ENCODE measurements at regions not wholly inside any gene's neighbourhood (a gene's known extent, or its start where the extent isn't known, plus 50 kb on each side); places are given as distances from the start of the nearest gene placed in this dataset.

DNA sequence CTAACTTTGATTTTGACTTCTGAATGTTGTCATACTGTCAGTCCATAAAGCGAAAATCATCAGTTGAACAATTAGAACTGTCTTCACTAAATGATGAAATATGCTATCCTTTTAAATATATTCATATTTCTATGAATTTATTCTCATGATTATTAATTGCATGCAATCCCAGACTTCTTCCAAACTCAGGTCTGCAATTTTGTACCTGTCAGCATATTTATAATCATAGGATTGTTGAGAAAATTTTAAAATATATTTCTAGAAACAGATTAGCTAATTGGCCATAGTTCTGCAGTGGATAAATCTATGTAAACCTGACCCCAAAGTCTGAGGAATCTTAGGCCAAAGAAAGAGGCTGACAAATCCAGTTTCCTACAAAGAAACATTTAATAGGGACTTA, 347.5 kb downstream of the SLCO4C1 start:
- H3K27me3 ChIP-seq (replicated peaks; ENCODE audit: insufficient read depth) = no peaks in the 10 kb centered on the region
- no peaks in the 10 kb centered on the region for H3K4me1 ChIP-seq (ENCODE audit: control insufficient read depth in 1 of 2, low read depth in 2 of 2)
- ATAC-seq (ENCODE audit: insufficient number of reproducible peaks, low FRiP score, low read depth) (no peak), DNase-seq (ENCODE audit: low spot score) (no peak)
- TF ChIP-seq CTCF (IDR thresholded peaks at IDR 0.05) = no peak
- H3K9me3 ChIP-seq = no peaks in the 10 kb centered on the region
- no peak overlapping the region for H3K4me3 ChIP-seq
- H3K36me3 ChIP-seq = no peaks in the 10 kb centered on the region
- H3K27ac ChIP-seq = no peak overlapping the region

GRCh38 chr5:101943784-101944183, 352.3 kb downstream of the SLCO4C1 start:
- Histone ChIP-seq H3K27me3 (replicated peaks; ENCODE audit: insufficient read depth) (no peaks in the 10 kb centered on the region), H3K4me1 (ENCODE audit: control insufficient read depth in 1 of 2, low read depth in 2 of 2) (no peaks in the 10 kb centered on the region), H3K9me3 (no peaks in the 10 kb centered on the region), H3K4me3 (no peak overlapping the region), H3K27ac (no peak overlapping the region), H3K36me3 (no peaks in the 10 kb centered on the region)
- ATAC-seq (ENCODE audit: insufficient number of reproducible peaks, low FRiP score, low read depth) (no peak), DNase-seq (ENCODE audit: low spot score) (no peak)
- no peak for TF ChIP-seq CTCF (IDR thresholded peaks at IDR 0.05)

- ATAC-seq (ENCODE audit: insufficient number of reproducible peaks, low FRiP score, low read depth) = no peak
- Histone ChIP-seq H3K9me3 (no peaks in the 10 kb centered on the region), H3K4me1 (ENCODE audit: control insufficient read depth in 1 of 2, low read depth in 2 of 2) (no peaks in the 10 kb centered on the region), H3K27me3 (replicated peaks; ENCODE audit: insufficient read depth) (no peaks in the 10 kb centered on the region), H3K36me3 (no peaks in the 10 kb centered on the region), H3K4me3 (no peak overlapping the region), H3K27ac (no peak overlapping the region)
- no peak for DNase-seq (ENCODE audit: low spot score)
- no peak for TF ChIP-seq CTCF (IDR thresholded peaks at IDR 0.05)
These were observed 353.7 kb downstream of the SLCO4C1 start for GRCh38 chr5:101942321-101942882.

- DNase-seq (ENCODE audit: low spot score) (no peak), ATAC-seq (ENCODE audit: insufficient number of reproducible peaks, low FRiP score, low read depth) (no peak)
- Histone ChIP-seq H3K4me3 (no peak overlapping the region), H3K9me3 (no peaks in the 10 kb centered on the region), H3K36me3 (no peaks in the 10 kb centered on the region), H3K4me1 (ENCODE audit: control insufficient read depth in 1 of 2, low read depth in 2 of 2) (no peaks in the 10 kb centered on the region), H3K27ac (no peak overlapping the region), H3K27me3 (replicated peaks; ENCODE audit: insufficient read depth) (no peaks in the 10 kb centered on the region)
- TF ChIP-seq CTCF (IDR thresholded peaks at IDR 0.05) = no peak
These were observed 359.0 kb downstream of the SLCO4C1 start for GRCh38 chr5:101937041-101937440.

DNA sequence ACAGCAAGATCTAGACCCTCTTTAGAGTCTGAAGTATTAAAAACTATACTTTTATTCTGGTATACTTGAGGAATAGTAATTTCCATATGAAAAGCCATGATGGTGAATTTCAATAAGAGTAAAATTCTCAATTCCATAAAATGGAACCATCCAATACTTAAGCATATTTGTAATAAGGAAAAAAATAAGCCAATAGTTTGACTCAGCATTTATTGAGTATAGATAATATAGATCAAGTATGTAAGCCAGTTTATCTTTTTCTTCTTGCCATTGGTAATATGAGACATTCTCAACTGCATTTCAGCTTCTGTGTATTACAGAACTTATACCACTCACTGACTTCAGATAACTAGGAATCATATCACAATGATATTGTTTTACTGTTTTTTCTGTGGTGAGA, 361.0 kb downstream of the SLCO4C1 start:
- H3K9me3 ChIP-seq = no peaks in the 10 kb centered on the region
- H3K4me3 ChIP-seq = no peak overlapping the region
- no peak overlapping the region for H3K27ac ChIP-seq
- H3K4me1 ChIP-seq (ENCODE audit: control insufficient read depth in 1 of 2, low read depth in 2 of 2) = no peaks in the 10 kb centered on the region
- ATAC-seq (ENCODE audit: insufficient number of reproducible peaks, low FRiP score, low read depth) = no peak
- H3K36me3 ChIP-seq = no peaks in the 10 kb centered on the region
- no peak for TF ChIP-seq CTCF (IDR thresholded peaks at IDR 0.05)
- no peak for DNase-seq (ENCODE audit: low spot score)
- H3K27me3 ChIP-seq (replicated peaks; ENCODE audit: insufficient read depth) = no peaks in the 10 kb centered on the region

All from thoracic aorta (tissue), 2 donors.